ENCODE measurements at regions not wholly inside any gene's neighbourhood (a gene's known extent, or its start where the extent isn't known, plus 50 kb on each side); places are given as distances from the start of the nearest gene placed in this dataset.
"Not testable (repeated sequence)": the region's sequence is repeated elsewhere in the genome, so short reads cannot be mapped to it uniquely, and the experiment has no call there.

GRCh38 chr11:45372414-45372813 is 86.3 kb upstream of the SYT13 start:
- not testable (repeated sequence) for TF ChIP-seq YY1 (IDR thresholded peaks at IDR 0.05; ENCODE audit: insufficient read depth, insufficient read length); SUZ12 (IDR thresholded peaks at IDR 0.05; ENCODE audit: extremely low read depth, insufficient read depth, insufficient read length); ZNF274 (IDR thresholded peaks at IDR 0.05; ENCODE audit: low read depth, low read length)

All from NT2/D1 (cell line).